ENCODE measurements at regions not wholly inside any gene's neighbourhood (a gene's known extent, or its start where the extent isn't known, plus 50 kb on each side); places are given as distances from the start of the nearest gene placed in this dataset.

DNA sequence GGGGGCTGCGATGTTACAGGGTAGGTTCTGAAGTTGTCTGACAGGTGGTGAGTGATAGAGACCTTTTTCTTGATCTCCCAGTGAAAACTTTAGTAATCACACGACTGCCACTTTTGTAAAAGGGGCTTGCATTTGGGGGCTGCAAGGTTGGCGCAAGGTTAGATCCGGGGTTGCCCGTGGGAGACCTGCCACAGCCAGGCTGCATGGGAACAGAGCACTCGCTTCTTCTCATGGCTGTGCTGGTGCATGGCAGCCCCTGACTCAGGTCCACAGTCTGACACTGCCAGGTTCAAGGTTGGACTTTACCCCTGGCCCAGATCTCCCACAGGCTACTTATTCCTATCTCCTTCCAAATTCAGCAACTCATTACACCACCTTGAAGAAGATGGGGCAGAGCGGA lies 1190.4 kb downstream of the UQCRFS1 start:
- ATAC-seq, result no peak
- ChIA-PET RAD21 (ENCODE audit: unreplicated experiment) (interaction anchor here (0.6 to 1.2 kb wide), 2 partner anchors 47 to 50 kb away, joined by 3 read pairs; no protein-coding TSS in a partner anchor), POLR2A (interaction anchor here (1.2 kb wide), 1 partner anchor 49 kb away, joined by 3 read pairs; no protein-coding TSS in a partner anchor), CTCF (interaction anchor here (0.8 kb wide), 1 partner anchor 10 kb away, joined by 3 read pairs; no protein-coding TSS in a partner anchor), SMC1A (ENCODE audit: uncharacterized antibody, unreplicated experiment) (interaction anchor here (1.2 kb wide), 1 partner anchor 49 kb away, joined by 4 read pairs; no protein-coding TSS in a partner anchor)
- Histone ChIP-seq H3K79me2 (ENCODE audit: control insufficient read depth, insufficient read depth, low read length) (no peaks in the 10 kb centered on the region), H3K27me3 (replicated peaks in 1 of 2; ENCODE audit: control insufficient read depth in 2 of 2, insufficient read depth in 2 of 2, low read length in 1 of 2) (no peaks in the 10 kb centered on the region), H2AFZ (ENCODE audit: control insufficient read depth, low read depth, low read length) (no peak overlapping the region), H3K4me2 (ENCODE audit: control insufficient read depth, insufficient read depth) (no peak overlapping the region), H3K9ac (ENCODE audit: control insufficient read depth, insufficient read depth, low read length) (no peak overlapping the region), H3K4me1 (ENCODE audit: control insufficient read depth, insufficient read depth, low read length) (no peaks in the 10 kb centered on the region), H3K36me3 (ENCODE audit: control insufficient read depth in 2 of 2, insufficient read depth in 2 of 2, low read length in 1 of 2) (no peaks in the 10 kb centered on the region), H3K4me3 (no peak overlapping the region), H3K9me3 (replicated peaks; ENCODE audit: control insufficient read depth, insufficient read depth, low read length) (no peaks in the 10 kb centered on the region), H4K20me1 (ENCODE audit: control insufficient read depth, insufficient read depth) (no peaks in the 10 kb centered on the region), H3K27ac (ENCODE audit: control insufficient read depth, insufficient read depth) (no peak overlapping the region)
- BruUV-seq (replicated peaks), result no TSS peak
- TF ChIP-seq GABPA (IDR thresholded peaks at IDR 0.05; ENCODE audit: low read depth) (no peak), NR2F1 (conservative IDR thresholded peaks at IDR 0.05) (no peak), HDAC2 (IDR thresholded peaks at IDR 0.05) (no peak), SUPT20H (IDR thresholded peaks at IDR 0.05; ENCODE audit: borderline replicate concordance, control insufficient read depth, low read depth, low read length) (no peak), EP300 (IDR thresholded peaks at IDR 0.05; ENCODE audit: borderline replicate concordance in 1 of 2, control insufficient read depth in 1 of 2, low read depth in 2 of 2, low read length in 2 of 2) (no peak), EED (IDR thresholded peaks at IDR 0.05; ENCODE audit: low read depth) (no peak)
- TF ChIP-seq, protein P1, sequence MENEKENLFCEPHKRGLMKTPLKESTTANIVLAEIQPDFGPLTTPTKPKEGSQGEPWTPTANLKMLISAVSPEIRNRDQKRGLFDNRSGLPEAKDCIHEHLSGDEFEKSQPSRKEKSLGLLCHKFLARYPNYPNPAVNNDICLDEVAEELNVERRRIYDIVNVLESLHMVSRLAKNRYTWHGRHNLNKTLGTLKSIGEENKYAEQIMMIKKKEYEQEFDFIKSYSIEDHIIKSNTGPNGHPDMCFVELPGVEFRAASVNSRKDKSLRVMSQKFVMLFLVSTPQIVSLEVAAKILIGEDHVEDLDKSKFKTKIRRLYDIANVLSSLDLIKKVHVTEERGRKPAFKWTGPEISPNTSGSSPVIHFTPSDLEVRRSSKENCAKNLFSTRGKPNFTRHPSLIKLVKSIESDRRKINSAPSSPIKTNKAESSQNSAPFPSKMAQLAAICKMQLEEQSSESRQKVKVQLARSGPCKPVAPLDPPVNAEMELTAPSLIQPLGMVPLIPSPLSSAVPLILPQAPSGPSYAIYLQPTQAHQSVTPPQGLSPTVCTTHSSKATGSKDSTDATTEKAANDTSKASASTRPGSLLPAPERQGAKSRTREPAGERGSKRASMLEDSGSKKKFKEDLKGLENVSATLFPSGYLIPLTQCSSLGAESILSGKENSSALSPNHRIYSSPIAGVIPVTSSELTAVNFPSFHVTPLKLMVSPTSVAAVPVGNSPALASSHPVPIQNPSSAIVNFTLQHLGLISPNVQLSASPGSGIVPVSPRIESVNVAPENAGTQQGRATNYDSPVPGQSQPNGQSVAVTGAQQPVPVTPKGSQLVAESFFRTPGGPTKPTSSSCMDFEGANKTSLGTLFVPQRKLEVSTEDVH (IDR thresholded peaks at IDR 0.05; ENCODE audit: low read depth, partially characterized antibody), result no peak
- TF ChIP-seq, protein P2, sequence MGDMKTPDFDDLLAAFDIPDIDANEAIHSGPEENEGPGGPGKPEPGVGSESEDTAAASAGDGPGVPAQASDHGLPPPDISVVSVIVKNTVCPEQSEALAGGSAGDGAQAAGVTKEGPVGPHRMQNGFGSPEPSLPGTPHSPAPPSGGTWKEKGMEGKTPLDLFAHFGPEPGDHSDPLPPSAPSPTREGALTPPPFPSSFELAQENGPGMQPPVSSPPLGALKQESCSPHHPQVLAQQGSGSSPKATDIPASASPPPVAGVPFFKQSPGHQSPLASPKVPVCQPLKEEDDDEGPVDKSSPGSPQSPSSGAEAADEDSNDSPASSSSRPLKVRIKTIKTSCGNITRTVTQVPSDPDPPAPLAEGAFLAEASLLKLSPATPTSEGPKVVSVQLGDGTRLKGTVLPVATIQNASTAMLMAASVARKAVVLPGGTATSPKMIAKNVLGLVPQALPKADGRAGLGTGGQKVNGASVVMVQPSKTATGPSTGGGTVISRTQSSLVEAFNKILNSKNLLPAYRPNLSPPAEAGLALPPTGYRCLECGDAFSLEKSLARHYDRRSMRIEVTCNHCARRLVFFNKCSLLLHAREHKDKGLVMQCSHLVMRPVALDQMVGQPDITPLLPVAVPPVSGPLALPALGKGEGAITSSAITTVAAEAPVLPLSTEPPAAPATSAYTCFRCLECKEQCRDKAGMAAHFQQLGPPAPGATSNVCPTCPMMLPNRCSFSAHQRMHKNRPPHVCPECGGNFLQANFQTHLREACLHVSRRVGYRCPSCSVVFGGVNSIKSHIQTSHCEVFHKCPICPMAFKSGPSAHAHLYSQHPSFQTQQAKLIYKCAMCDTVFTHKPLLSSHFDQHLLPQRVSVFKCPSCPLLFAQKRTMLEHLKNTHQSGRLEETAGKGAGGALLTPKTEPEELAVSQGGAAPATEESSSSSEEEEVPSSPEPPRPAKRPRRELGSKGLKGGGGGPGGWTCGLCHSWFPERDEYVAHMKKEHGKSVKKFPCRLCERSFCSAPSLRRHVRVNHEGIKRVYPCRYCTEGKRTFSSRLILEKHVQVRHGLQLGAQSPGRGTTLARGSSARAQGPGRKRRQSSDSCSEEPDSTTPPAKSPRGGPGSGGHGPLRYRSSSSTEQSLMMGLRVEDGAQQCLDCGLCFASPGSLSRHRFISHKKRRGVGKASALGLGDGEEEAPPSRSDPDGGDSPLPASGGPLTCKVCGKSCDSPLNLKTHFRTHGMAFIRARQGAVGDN (IDR thresholded peaks at IDR 0.05), result no peak
- no peak for FAIRE-seq
- 45% methylated on average over 7 of the region's 7 CpGs for whole genome bisulfite sequencing (ENCODE audit: insufficient coverage, insufficient replicate concordance, low lambda C conversion rate, missing lambda C conversion rate)
- in situ Hi-C loops (cut with MboI), result no loop called here
- intact Hi-C loops (cut with micrococcal nuclease; ENCODE audit: unreplicated experiment), result no loop called here
- DNase-seq (ENCODE audit: low read depth, low spot score), result no peak
